T-cell (primary cell): ENCODE measurements at regions not wholly inside any gene's neighbourhood (a gene's known extent, or its start where the extent isn't known, plus 50 kb on each side); places are given as distances from the start of the nearest gene placed in this dataset.
"Not testable (repeated sequence)": the region's sequence is repeated elsewhere in the genome, so short reads cannot be mapped to it uniquely, and the experiment has no call there.

Experiments
- ATAC-seq, 4 experiments: fragments of 200-7000 bp in 3 of 4; fragments of 150-1000 bp in 1 of 4; cut with Tn5 transposase; replicated peaks in 1 of 4; 1 replicate in 3 of 4; 2 replicates in 1 of 4; pipeline ENCODE4 v1.10.0; 2021; ENCODE audit warnings: moderate library complexity in 3 of 4, mild to moderate bottlenecking in 2 of 4, moderate number of reproducible peaks in 1 of 4
- CTCF ChIA-PET, 2 donors: fragments of 300-600 bp; sonication (Branson Sonifier 250); formaldehyde crosslinking; loops; one replicate each; lab custom pipeline; 2022; ENCODE audit warnings: antibody characterized with exemption in 2 of 2; lab: Charles Lee
- POLR2A ChIA-PET, 2 donors: fragments of 300-600 bp; sonication (Branson Sonifier 250); formaldehyde crosslinking; loops; one replicate each; lab custom pipeline; 2022; ENCODE audit warnings: antibody characterized with exemption in 2 of 2; lab: Charles Lee
- DNase-seq, 35 experiments: peaks; one replicate each; pipeline versions ENCODE4 v3.0.0 to v3.0.0-alpha.2; 2013 to 2023
- H3K27ac ChIP-seq: one replicate; pipeline ENCODE4 v1.5.1; 2013; ENCODE audit warnings: low read length
- H3K27me3 ChIP-seq, 2 experiments: replicated peaks in 1 of 2; 1 replicate in 1 of 2; 2 replicates in 1 of 2; pipeline versions ENCODE4 v1.6.1 to v1.7.0; 2013; ENCODE audit warnings: low read length in 1 of 2, mixed read lengths in 1 of 2; ENCODE audit not compliant: control insufficient read depth in 2 of 2, insufficient read depth in 2 of 2; ENCODE audit errors: extremely low read depth in 1 of 2
- H3K36me3 ChIP-seq, 2 donors: 1 replicate in 1 of 2; 2 replicates in 1 of 2; pipeline versions ENCODE4 v1.6.1 to v1.7.0; 2013; ENCODE audit warnings: low read length in 1 of 2; ENCODE audit not compliant: control insufficient read depth in 2 of 2, insufficient read depth in 1 of 2; ENCODE audit errors: extremely low read depth in 1 of 2
- H3K4me1 ChIP-seq, 2 experiments: 1 replicate in 1 of 2; 2 replicates in 1 of 2; pipeline versions ENCODE4 v1.6.1 to v1.7.0; 2013; ENCODE audit warnings: low read length in 2 of 2, mixed read lengths in 1 of 2; ENCODE audit not compliant: insufficient read depth in 2 of 2, control insufficient read depth in 1 of 2; ENCODE audit errors: extremely low read depth in 1 of 2
- H3K4me3 ChIP-seq, 2 donors: 1 replicate in 1 of 2; 2 replicates in 1 of 2; pipeline versions ENCODE4 v1.5.1 to v1.7.0; 2013; ENCODE audit warnings: mild to moderate bottlenecking in 2 of 2, low read length in 1 of 2, moderate library complexity in 1 of 2; ENCODE audit not compliant: control insufficient read depth in 1 of 2; ENCODE audit errors: extremely low read depth in 1 of 2
- H3K9me3 ChIP-seq: 2 replicates; pipeline ENCODE4 v1.7.0; 2013
- H3K27ac Mint-ChIP-seq, 2 donors: one replicate each; pipeline ENCODE4 v1.8.0; 2020 to 2021; ENCODE audit warnings: mild to moderate bottlenecking in 2 of 2, mixed read lengths in 2 of 2
- H3K27me3 Mint-ChIP-seq, 2 donors: one replicate each; pipeline ENCODE4 v1.8.0; 2021 to 2022; ENCODE audit warnings: mixed read lengths in 2 of 2
- H3K36me3 Mint-ChIP-seq: one replicate; pipeline ENCODE4 v1.8.0; 2021; ENCODE audit warnings: mixed read lengths
- H3K4me1 Mint-ChIP-seq, 3 donors: one replicate each; pipeline ENCODE4 v1.8.0; 2020 to 2022; ENCODE audit warnings: mixed read lengths in 3 of 3, mild to moderate bottlenecking in 1 of 3
- H3K4me3 Mint-ChIP-seq, 3 donors: one replicate each; pipeline ENCODE4 v1.8.0; 2020 to 2022; ENCODE audit warnings: mild to moderate bottlenecking in 3 of 3, mixed read lengths in 3 of 3, moderate library complexity in 3 of 3
- H3K9me3 Mint-ChIP-seq, 3 donors: one replicate each; pipeline ENCODE4 v1.8.0; 2020 to 2022; ENCODE audit warnings: mixed read lengths in 3 of 3
- WGBS: methylation state at CpG from one replicate; pipeline ENCODE4 v1.1.5; 2013; ENCODE audit warnings: missing lambda C conversion rate; ENCODE audit not compliant: insufficient coverage; 5-methylcytosine and 5-hydroxymethylcytosine counted together

DNA sequence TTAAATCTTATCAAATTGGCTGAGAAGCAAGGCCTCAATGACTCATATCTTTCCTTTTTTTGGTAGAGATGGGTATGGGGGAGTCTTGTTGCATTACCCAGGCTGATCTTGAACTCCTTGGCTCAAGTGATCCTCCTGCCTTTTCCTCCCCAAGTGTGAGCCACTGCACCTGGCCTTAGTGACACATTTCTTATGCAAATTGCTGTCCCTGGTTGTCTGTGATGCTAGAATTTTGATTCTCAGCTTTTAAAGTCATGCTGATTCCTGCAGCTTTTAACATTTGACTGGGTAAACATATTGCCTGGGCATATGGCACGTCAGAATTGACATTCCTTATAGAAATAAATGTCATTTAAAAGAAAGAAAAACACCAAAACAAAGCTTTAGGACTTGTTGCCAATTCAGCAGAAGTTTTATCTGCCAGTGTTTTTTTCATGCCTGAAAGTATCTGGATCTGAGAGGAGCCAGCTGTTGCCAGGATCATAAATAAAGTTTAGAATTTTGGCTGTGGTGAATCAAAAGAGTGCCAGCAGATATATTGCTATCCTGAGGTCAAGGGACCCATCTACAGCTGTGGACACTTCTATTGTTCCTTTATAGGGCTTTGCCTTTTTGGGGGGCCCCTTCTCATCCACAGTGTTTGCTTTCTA, 446.7 kb upstream of the AMELY start:
- Histone ChIP-seq H3K27ac (no peak overlapping the region), H3K4me1 (no peaks in the 10 kb centered on the region), H3K36me3 (peaks cover 0 to 71% of the 10 kb centered on the region in 2 donors), H3K9me3 (no peaks in the 10 kb centered on the region), H3K4me3 (no peak overlapping the region), H3K27me3 (no peaks in the 10 kb centered on the region)
- ATAC-seq, result no peak
- H3K4me3 Mint-ChIP-seq, result no peak overlapping the region
- peaks cover 37% of the 10 kb centered on the region for H3K36me3 Mint-ChIP-seq
- no peaks in the 10 kb centered on the region for H3K9me3 Mint-ChIP-seq
- H3K27ac Mint-ChIP-seq, result peak overlapping the region in 1 of 2 donors; percentile 63
- ChIA-PET CTCF (no interaction called here), POLR2A (no interaction called here)
- no peaks in the 10 kb centered on the region for H3K27me3 Mint-ChIP-seq
- no CpG with 5 or more reads among the region's 1 CpG for WGBS
- H3K4me1 Mint-ChIP-seq, result peaks cover 0 to 9% (median 0%) of the 10 kb centered on the region in 3 donors
- no peak for DNase-seq

DNA sequence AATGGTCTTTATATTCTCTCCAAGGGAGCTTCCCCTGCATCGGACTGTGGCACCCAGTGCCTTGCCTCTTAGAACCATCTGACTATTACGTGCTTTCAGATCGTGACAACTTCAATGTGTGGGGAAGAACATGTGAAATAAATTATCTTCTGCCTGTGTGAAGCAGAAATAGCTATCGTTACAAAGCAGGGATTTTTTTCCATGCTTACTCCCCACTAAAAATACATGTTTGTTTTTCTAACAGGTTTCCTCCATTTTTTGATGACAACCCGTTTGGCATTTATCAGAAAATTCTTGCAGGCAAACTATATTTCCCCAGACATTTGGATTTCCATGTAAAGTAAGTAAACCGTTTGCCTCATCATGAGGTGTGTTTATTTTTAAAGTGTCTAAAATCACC, 444.3 kb upstream of the AMELY start:
- H3K9me3 Mint-ChIP-seq, H3K27ac ChIP-seq, H3K27me3 ChIP-seq, DNase-seq, H3K4me3 ChIP-seq, CTCF ChIA-PET, POLR2A ChIA-PET, H3K4me3 Mint-ChIP-seq, H3K27me3 Mint-ChIP-seq, H3K9me3 ChIP-seq, H3K27ac Mint-ChIP-seq, ATAC-seq, H3K4me1 Mint-ChIP-seq, H3K4me1 ChIP-seq: not testable (repeated sequence)
- no CpG with 5 or more reads among the region's 6 CpGs for WGBS
- peaks cover 0 to 66% of the 10 kb centered on the region in 2 donors for H3K36me3 ChIP-seq
- peaks cover 32% of the 10 kb centered on the region for H3K36me3 Mint-ChIP-seq

DNA sequence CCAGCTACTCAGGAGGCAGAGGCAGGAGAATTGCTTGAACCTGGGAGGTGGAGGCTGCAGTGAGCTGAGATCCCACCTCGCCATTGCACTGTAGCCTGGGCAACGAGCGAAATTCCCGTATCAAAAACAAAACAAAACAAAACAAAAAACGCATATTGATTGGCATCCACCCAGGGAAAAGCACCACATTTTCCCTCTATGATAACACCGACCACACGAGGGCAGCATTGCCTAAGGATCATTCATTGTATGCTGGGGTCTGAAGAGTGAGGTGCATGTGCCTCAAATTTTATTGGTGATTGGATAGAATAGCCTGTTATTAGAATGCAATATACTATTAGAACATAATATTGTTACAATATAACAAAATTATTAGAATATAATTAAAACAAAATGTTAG, 433.1 kb upstream of the AMELY start:
- Histone ChIP-seq H3K36me3 (peaks cover 0 to 24% of the 10 kb centered on the region in 2 donors), H3K27me3 (no peaks in the 10 kb centered on the region), H3K4me1 (peaks cover 0 to 29% of the 10 kb centered on the region in 2 experiments), H3K4me3 (no peak overlapping the region), H3K9me3 (no peaks in the 10 kb centered on the region), H3K27ac (no peak overlapping the region)
- ChIA-PET CTCF (no interaction called here), POLR2A (no interaction called here)
- Mint-ChIP-seq H3K27ac (no peak overlapping the region), H3K4me3 (no peak overlapping the region), H3K27me3 (no peaks in the 10 kb centered on the region), H3K9me3 (no peaks in the 10 kb centered on the region), H3K4me1 (peaks cover 0 to 41% (median 0%) of the 10 kb centered on the region in 3 donors), H3K36me3 (peaks cover 6% of the 10 kb centered on the region)
- DNase-seq, result peak in 19 of 35 experiments; percentile 10 to 73 (median 30)
- WGBS, result no CpG with 5 or more reads among the region's 7 CpGs
- peak in 1 of 4 experiments; percentile 42 for ATAC-seq

DNA sequence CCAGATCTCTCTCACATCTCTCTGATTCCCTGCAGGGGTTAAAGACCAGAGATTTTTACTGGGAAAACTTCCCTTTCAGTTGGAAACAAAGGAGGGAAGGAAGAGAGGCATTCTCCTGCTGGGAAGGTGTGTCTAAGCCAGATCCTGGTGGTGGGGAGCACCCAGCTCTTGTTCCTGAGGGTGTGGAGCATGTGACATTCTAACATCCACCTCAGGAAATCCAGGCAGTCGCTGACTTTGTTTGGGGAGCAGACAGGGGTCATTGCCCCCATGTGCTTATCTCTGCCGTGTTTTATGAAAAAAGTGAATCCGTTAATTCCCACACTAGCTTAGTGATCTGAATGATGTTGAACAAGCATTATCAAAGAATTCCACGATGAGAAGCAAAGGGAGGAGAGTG, 431.7 kb upstream of the AMELY start:
- H3K27me3 ChIP-seq, result no peaks in the 10 kb centered on the region
- H3K4me1 ChIP-seq, result peaks cover 0 to 43% of the 10 kb centered on the region in 2 experiments
- H3K9me3 ChIP-seq, result no peaks in the 10 kb centered on the region
- CTCF ChIA-PET, result no interaction called here
- POLR2A ChIA-PET, result no interaction called here
- Mint-ChIP-seq H3K27me3 (no peaks in the 10 kb centered on the region), H3K27ac (peak overlapping the region in 1 of 2 donors; percentile 75), H3K9me3 (no peaks in the 10 kb centered on the region), H3K4me3 (no peak overlapping the region), H3K4me1 (peaks cover 0 to 54% (median 0%) of the 10 kb centered on the region in 3 donors), H3K36me3 (peaks cover 9% of the 10 kb centered on the region)
- WGBS, result no CpG with 5 or more reads among the region's 4 CpGs
- H3K36me3 ChIP-seq, result peaks cover 0 to 17% of the 10 kb centered on the region in 2 donors
- H3K4me3 ChIP-seq, result no peak overlapping the region
- H3K27ac ChIP-seq, result no peak overlapping the region
- no peak for ATAC-seq
- no peak for DNase-seq

DNA sequence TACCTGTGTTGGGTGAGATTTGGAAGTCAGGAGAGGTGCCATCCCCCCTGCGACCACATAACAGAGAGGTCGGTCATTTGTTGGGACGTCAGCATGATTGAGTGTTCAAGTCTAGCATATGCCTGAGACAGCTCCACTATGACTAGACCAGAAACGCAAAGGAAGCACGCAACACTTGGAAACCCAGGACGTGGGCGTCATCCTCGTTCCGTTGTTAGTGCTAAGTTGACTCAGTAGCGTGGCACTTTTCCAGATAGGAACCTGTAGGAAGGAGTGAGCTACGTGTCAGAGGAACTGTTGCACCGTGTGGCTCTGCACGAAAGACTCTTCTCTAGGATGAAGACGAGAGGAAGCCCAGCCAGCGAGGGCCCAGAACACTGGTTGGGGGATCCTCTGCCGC, 431.2 kb upstream of the AMELY start:
- H3K27me3 Mint-ChIP-seq, ATAC-seq, H3K27me3 ChIP-seq, H3K4me3 Mint-ChIP-seq, DNase-seq, H3K4me3 ChIP-seq, H3K9me3 ChIP-seq, H3K9me3 Mint-ChIP-seq, POLR2A ChIA-PET, H3K27ac ChIP-seq, CTCF ChIA-PET: not testable (repeated sequence)
- H3K36me3 Mint-ChIP-seq, result peaks cover 11% of the 10 kb centered on the region
- peak overlapping the region in 1 of 2 donors; percentile 75 for H3K27ac Mint-ChIP-seq
- peaks cover 0 to 59% (median 0%) of the 10 kb centered on the region in 3 donors for H3K4me1 Mint-ChIP-seq
- WGBS, result 48% methylated on average over 3 of the region's 16 CpGs
- peaks cover 0 to 48% of the 10 kb centered on the region in 2 experiments for H3K4me1 ChIP-seq
- peaks cover 0 to 19% of the 10 kb centered on the region in 2 donors for H3K36me3 ChIP-seq

DNA sequence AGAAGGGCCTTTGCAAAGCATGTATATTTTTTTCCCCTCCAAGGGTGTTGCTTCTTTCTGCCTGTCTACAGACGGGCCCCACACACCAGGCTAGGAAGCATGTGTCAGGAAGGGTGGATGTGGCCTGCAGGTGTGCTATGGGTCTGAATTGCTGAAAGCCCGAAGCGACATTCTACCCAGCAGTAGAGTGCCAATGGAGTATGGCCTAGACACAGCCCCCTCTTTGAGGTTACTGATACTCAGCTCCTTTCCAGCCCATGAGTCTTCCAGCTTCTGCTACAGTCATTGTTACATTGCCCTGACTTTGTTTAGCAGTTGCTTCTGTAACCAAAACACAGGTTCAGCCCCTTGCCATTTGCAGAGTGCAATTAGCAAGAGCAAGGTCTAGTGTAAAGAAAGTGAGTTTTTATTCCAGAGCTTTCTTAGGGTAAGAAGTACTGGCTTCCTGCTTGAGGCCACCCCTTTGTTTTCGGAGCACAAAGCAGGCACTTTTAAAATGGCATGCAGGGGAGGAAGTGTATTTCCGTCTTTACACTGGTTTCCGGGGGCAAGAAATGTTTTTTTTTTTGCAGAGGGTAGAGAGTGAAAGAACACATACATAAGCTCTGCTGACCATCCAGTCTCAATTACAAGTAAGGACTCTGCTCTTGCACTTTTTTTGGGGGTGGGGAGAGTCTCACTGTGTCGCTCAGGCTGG, 428.0 kb upstream of the AMELY start:
- ATAC-seq (peak in 2 of 4 experiments; percentile 69 to 83), DNase-seq (peak in 11 of 35 experiments; percentile 5 to 58 (median 18))
- no peaks in the 10 kb centered on the region for H3K9me3 Mint-ChIP-seq
- ChIA-PET CTCF (interaction anchor here in 1 of 2 donors (0.5 kb wide), 1 partner anchor 12 kb away, joined by 3 read pairs; no protein-coding TSS in a partner anchor), POLR2A (no interaction called here)
- peak overlapping the region in 1 of 3 donors; percentile 59 for H3K4me3 Mint-ChIP-seq
- no CpG with 5 or more reads among the region's 7 CpGs for WGBS
- H3K27me3 Mint-ChIP-seq, result no peaks in the 10 kb centered on the region
- peaks cover 20% of the 10 kb centered on the region for H3K36me3 Mint-ChIP-seq
- H3K27ac Mint-ChIP-seq, result peak overlapping the region in 1 of 2 donors; percentile 90
- H3K27ac ChIP-seq, result peak overlapping the region; percentile 61
- H3K4me1 Mint-ChIP-seq, result peaks cover 0 to 79% (median 0%) of the 10 kb centered on the region in 3 donors
- no peaks in the 10 kb centered on the region for H3K9me3 ChIP-seq
- peaks cover 0 to 11% of the 10 kb centered on the region in 2 donors for H3K36me3 ChIP-seq
- H3K4me3 ChIP-seq, result no peak overlapping the region
- H3K27me3 ChIP-seq, result no peaks in the 10 kb centered on the region
- peaks cover 0 to 69% of the 10 kb centered on the region in 2 experiments for H3K4me1 ChIP-seq
